ENCODE measurements at regions not wholly inside any gene's neighbourhood (a gene's known extent, or its start where the extent isn't known, plus 50 kb on each side); places are given as distances from the start of the nearest gene placed in this dataset.

- Histone ChIP-seq H3K9me3 (ENCODE audit: control insufficient read depth in 2 of 2, low read length in 2 of 2) (no peaks in the 10 kb centered on the region), H3K4me1 (ENCODE audit: control insufficient read depth, insufficient read depth, low read length) (peaks cover 4% of the 10 kb centered on the region), H3K9ac (ENCODE audit: low read length in 2 of 2) (no peak overlapping the region), H3K27ac (ENCODE audit: low read length) (no peak overlapping the region), H3K36me3 (ENCODE audit: control insufficient read depth in 2 of 2, insufficient read depth in 2 of 2, low read length in 2 of 2) (no peaks in the 10 kb centered on the region), H3K4me3 (ENCODE audit: low read length in 2 of 2) (no peak overlapping the region), H3K27me3 (ENCODE audit: control insufficient read depth in 1 of 2, insufficient read depth in 2 of 2, low read length in 2 of 2) (no peaks in the 10 kb centered on the region)
These were observed 263.4 kb downstream of the MRTFB start for GRCh38 chr16:14334366-14335080.

GRCh38 chr16:14333361-14333760, 262.2 kb downstream of the MRTFB start:
- H3K27ac ChIP-seq (ENCODE audit: low read length), result no peak overlapping the region
- H3K9me3 ChIP-seq (ENCODE audit: control insufficient read depth in 2 of 2, low read length in 2 of 2), result no peaks in the 10 kb centered on the region
- H3K36me3 ChIP-seq (ENCODE audit: control insufficient read depth in 2 of 2, insufficient read depth in 2 of 2, low read length in 2 of 2), result peaks cover under 1 to 2% of the 10 kb centered on the region in 2 donors
- peaks cover 4% of the 10 kb centered on the region for H3K4me1 ChIP-seq (ENCODE audit: control insufficient read depth, insufficient read depth, low read length)
- no peaks in the 10 kb centered on the region for H3K27me3 ChIP-seq (ENCODE audit: control insufficient read depth in 1 of 2, insufficient read depth in 2 of 2, low read length in 2 of 2)
- H3K9ac ChIP-seq (ENCODE audit: low read length in 2 of 2), result no peak overlapping the region
- no peak overlapping the region for H3K4me3 ChIP-seq (ENCODE audit: low read length in 2 of 2)

GRCh38 chr16:14331020-14331419, 259.9 kb downstream of the MRTFB start:
- no peaks in the 10 kb centered on the region for H3K9me3 ChIP-seq (ENCODE audit: control insufficient read depth in 2 of 2, low read length in 2 of 2)
- H3K4me3 ChIP-seq (ENCODE audit: low read length in 2 of 2), result no peak overlapping the region
- H3K4me1 ChIP-seq (ENCODE audit: control insufficient read depth, insufficient read depth, low read length), result no peaks in the 10 kb centered on the region
- H3K27me3 ChIP-seq (ENCODE audit: control insufficient read depth in 1 of 2, insufficient read depth in 2 of 2, low read length in 2 of 2), result no peaks in the 10 kb centered on the region
- H3K9ac ChIP-seq (ENCODE audit: low read length in 2 of 2), result no peak overlapping the region
- H3K27ac ChIP-seq (ENCODE audit: low read length), result no peak overlapping the region
- peaks cover 5 to 9% of the 10 kb centered on the region in 2 donors for H3K36me3 ChIP-seq (ENCODE audit: control insufficient read depth in 2 of 2, insufficient read depth in 2 of 2, low read length in 2 of 2)

DNA sequence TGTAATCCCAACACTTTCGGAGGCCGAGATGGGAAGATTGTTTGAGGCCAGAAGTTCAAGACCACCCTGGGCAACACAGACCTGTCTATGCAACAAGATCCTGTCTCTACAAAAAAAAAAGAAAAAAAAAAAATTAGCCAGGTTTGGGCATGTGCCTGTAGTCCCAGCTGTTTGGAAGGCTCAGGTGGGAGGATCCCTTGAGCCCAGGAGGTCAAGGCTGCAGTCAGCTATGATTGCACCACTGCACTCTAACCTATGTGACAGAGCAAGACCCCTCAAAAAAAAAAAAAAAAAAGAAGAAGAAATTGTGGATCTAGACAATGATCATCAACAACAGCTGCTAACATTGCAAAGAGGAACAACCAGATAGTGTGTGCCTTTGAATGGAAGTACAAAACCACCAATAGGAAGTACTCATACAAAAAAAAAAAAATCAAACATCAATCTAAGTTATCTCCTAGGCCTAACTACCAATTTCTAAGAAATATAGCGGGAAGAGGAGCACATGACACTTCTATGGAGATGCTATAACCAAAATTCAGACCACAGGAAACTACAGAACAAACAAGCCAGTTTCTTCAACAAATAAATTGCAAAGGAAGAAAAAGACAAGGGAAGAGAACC, 258.7 kb downstream of the MRTFB start:
- H3K27ac ChIP-seq (ENCODE audit: low read length), result no peak overlapping the region
- no peak overlapping the region for H3K9ac ChIP-seq (ENCODE audit: low read length in 2 of 2)
- H3K4me1 ChIP-seq (ENCODE audit: control insufficient read depth, insufficient read depth, low read length), result no peaks in the 10 kb centered on the region
- H3K27me3 ChIP-seq (ENCODE audit: control insufficient read depth in 1 of 2, insufficient read depth in 2 of 2, low read length in 2 of 2), result no peaks in the 10 kb centered on the region
- H3K36me3 ChIP-seq (ENCODE audit: control insufficient read depth in 2 of 2, insufficient read depth in 2 of 2, low read length in 2 of 2), result peaks cover 5 to 9% of the 10 kb centered on the region in 2 donors
- H3K4me3 ChIP-seq (ENCODE audit: low read length in 2 of 2), result no peak overlapping the region
- no peaks in the 10 kb centered on the region for H3K9me3 ChIP-seq (ENCODE audit: control insufficient read depth in 2 of 2, low read length in 2 of 2)

GRCh38 chr16:14325502-14326401, 254.6 kb downstream of the MRTFB start:
- Histone ChIP-seq H3K9me3 (ENCODE audit: control insufficient read depth in 2 of 2, low read length in 2 of 2) (no peaks in the 10 kb centered on the region), H3K4me3 (ENCODE audit: low read length in 2 of 2) (no peak overlapping the region), H3K36me3 (ENCODE audit: control insufficient read depth in 2 of 2, insufficient read depth in 2 of 2, low read length in 2 of 2) (peaks cover 5 to 12% of the 10 kb centered on the region in 2 donors), H3K27ac (ENCODE audit: low read length) (no peak overlapping the region), H3K4me1 (ENCODE audit: control insufficient read depth, insufficient read depth, low read length) (peaks cover 6% of the 10 kb centered on the region), H3K27me3 (ENCODE audit: control insufficient read depth in 1 of 2, insufficient read depth in 2 of 2, low read length in 2 of 2) (no peaks in the 10 kb centered on the region), H3K9ac (ENCODE audit: low read length in 2 of 2) (no peak overlapping the region)

GRCh38 chr16:14324581-14324980, 253.5 kb downstream of the MRTFB start:
- Histone ChIP-seq H3K4me1 (ENCODE audit: control insufficient read depth, insufficient read depth, low read length) (peaks cover 9% of the 10 kb centered on the region), H3K36me3 (ENCODE audit: control insufficient read depth in 2 of 2, insufficient read depth in 2 of 2, low read length in 2 of 2) (peaks cover 5 to 14% of the 10 kb centered on the region in 2 donors), H3K27ac (ENCODE audit: low read length) (no peak overlapping the region), H3K9ac (ENCODE audit: low read length in 2 of 2) (no peak overlapping the region), H3K27me3 (ENCODE audit: control insufficient read depth in 1 of 2, insufficient read depth in 2 of 2, low read length in 2 of 2) (no peaks in the 10 kb centered on the region), H3K9me3 (ENCODE audit: control insufficient read depth in 2 of 2, low read length in 2 of 2) (no peaks in the 10 kb centered on the region), H3K4me3 (ENCODE audit: low read length in 2 of 2) (no peak overlapping the region)

- H3K27ac ChIP-seq (ENCODE audit: low read length), result no peak overlapping the region
- H3K4me1 ChIP-seq (ENCODE audit: control insufficient read depth, insufficient read depth, low read length), result peaks cover 9% of the 10 kb centered on the region
- H3K9me3 ChIP-seq (ENCODE audit: control insufficient read depth in 2 of 2, low read length in 2 of 2), result no peaks in the 10 kb centered on the region
These were observed 251.1 kb downstream of the MRTFB start for GRCh38 chr16:14322186-14322585.

GRCh38 chr16:14321542-14321941, 250.4 kb downstream of the MRTFB start:
- peaks cover 9% of the 10 kb centered on the region for H3K4me1 ChIP-seq (ENCODE audit: control insufficient read depth, insufficient read depth, low read length)
- no peak overlapping the region for H3K27ac ChIP-seq (ENCODE audit: low read length)
- no peaks in the 10 kb centered on the region for H3K9me3 ChIP-seq (ENCODE audit: control insufficient read depth in 2 of 2, low read length in 2 of 2)
- H3K27me3 ChIP-seq (ENCODE audit: control insufficient read depth in 1 of 2, insufficient read depth in 2 of 2, low read length in 2 of 2), result no peaks in the 10 kb centered on the region
- H3K36me3 ChIP-seq (ENCODE audit: control insufficient read depth in 2 of 2, insufficient read depth in 2 of 2, low read length in 2 of 2), result peaks cover 0 to 5% of the 10 kb centered on the region in 2 donors
- no peak overlapping the region for H3K9ac ChIP-seq (ENCODE audit: low read length in 2 of 2)
- no peak overlapping the region for H3K4me3 ChIP-seq (ENCODE audit: low read length in 2 of 2)

More at GRCh38 chr16:14322186-14322585, 251.1 kb downstream of the MRTFB start:
- H3K4me3 ChIP-seq (ENCODE audit: low read length in 2 of 2), result no peak overlapping the region
- no peaks in the 10 kb centered on the region for H3K27me3 ChIP-seq (ENCODE audit: control insufficient read depth in 1 of 2, insufficient read depth in 2 of 2, low read length in 2 of 2)
- H3K9ac ChIP-seq (ENCODE audit: low read length in 2 of 2), result no peak overlapping the region
- peaks cover 0 to 5% of the 10 kb centered on the region in 2 donors for H3K36me3 ChIP-seq (ENCODE audit: control insufficient read depth in 2 of 2, insufficient read depth in 2 of 2, low read length in 2 of 2)

GRCh38 chr16:14320406-14320805, 249.3 kb downstream of the MRTFB start:
- Histone ChIP-seq H3K36me3 (ENCODE audit: control insufficient read depth in 2 of 2, insufficient read depth in 2 of 2, low read length in 2 of 2) (peaks cover 0 to 5% of the 10 kb centered on the region in 2 donors), H3K9me3 (ENCODE audit: control insufficient read depth in 2 of 2, low read length in 2 of 2) (no peaks in the 10 kb centered on the region), H3K27me3 (ENCODE audit: control insufficient read depth in 1 of 2, insufficient read depth in 2 of 2, low read length in 2 of 2) (no peaks in the 10 kb centered on the region), H3K27ac (ENCODE audit: low read length) (no peak overlapping the region), H3K9ac (ENCODE audit: low read length in 2 of 2) (no peak overlapping the region), H3K4me3 (ENCODE audit: low read length in 2 of 2) (no peak overlapping the region), H3K4me1 (ENCODE audit: control insufficient read depth, insufficient read depth, low read length) (peaks cover 9% of the 10 kb centered on the region)

All from stomach smooth muscle (tissue), 2 donors.